ENCODE measurements at regions not wholly inside any gene's neighbourhood (a gene's known extent, or its start where the extent isn't known, plus 50 kb on each side); places are given as distances from the start of the nearest gene placed in this dataset.
A peak's percentile ranks its signal among the peaks of the same experiment; 100 is the strongest.
"Not testable (repeated sequence)": the region's sequence is repeated elsewhere in the genome, so short reads cannot be mapped to it uniquely, and the experiment has no call there.

DNA sequence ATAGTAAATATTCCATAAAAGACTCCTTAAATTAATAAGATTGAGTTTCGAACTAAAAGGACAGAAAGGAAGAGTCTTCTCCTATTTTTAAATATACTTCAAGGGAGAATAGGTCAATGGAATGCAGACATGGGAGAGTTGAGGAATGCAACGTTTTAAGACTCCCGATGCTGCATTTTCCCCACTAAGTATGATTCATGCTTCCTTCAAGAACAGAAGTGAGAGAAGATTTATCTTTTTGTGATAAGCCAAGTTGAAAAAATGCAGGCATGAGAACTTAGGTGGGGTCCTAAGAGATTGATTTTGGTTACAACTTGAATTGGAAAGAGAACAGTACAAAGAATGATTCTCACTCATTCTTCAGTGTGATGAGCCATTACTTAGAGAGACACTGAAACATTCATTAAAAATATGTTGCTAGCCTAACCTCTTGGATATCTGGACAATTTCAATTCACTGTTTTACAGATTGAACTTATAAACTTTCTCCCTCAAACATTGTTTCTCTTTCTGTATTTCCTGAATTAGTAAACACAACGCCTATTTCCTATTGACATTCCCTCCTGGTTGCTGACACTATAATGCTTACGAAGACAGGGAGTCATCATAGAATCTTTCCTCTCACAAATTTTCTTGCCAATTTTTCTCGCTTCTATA is 1666.1 kb upstream of the WWC1 start:
- no peak for DNase-seq (ENCODE audit: extremely low read depth in 1 of 11, low read depth in 9 of 11, low spot score in 4 of 11)

GRCh38 chr5:166637295-166637694 is 1654.2 kb upstream of the WWC1 start:
- DNase-seq (ENCODE audit: extremely low read depth in 1 of 11, low read depth in 9 of 11, low spot score in 4 of 11) = no peak

GRCh38 chr5:166639151-166639550 is 1652.3 kb upstream of the WWC1 start:
- no peak for DNase-seq (ENCODE audit: extremely low read depth in 1 of 11, low read depth in 9 of 11, low spot score in 4 of 11)

DNA sequence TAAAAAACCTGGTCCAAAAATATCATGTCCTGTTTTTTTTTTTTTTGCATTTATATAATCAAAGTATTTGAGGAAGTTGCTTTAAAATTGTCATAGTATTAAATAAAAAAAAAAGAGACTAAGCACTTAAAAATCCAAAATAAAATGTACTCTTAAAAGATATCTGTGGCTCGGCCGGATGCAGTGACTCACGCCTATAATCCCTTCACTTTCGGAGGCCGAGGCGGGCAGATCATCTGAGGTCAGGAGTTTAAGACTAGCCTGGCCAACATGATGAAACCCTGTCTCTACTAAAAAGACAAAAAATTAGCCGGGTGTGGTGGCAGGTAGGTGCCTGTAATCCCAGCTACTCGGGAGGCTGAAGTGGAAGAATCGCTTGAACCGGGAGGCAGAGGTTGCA is 1651.3 kb upstream of the WWC1 start:
- DNase-seq (ENCODE audit: extremely low read depth in 1 of 11, low read depth in 9 of 11, low spot score in 4 of 11) = not testable (repeated sequence)

GRCh38 chr5:166648736-166649135 is 1642.7 kb upstream of the WWC1 start:
- no peak for DNase-seq (ENCODE audit: extremely low read depth in 1 of 11, low read depth in 9 of 11, low spot score in 4 of 11)

DNA sequence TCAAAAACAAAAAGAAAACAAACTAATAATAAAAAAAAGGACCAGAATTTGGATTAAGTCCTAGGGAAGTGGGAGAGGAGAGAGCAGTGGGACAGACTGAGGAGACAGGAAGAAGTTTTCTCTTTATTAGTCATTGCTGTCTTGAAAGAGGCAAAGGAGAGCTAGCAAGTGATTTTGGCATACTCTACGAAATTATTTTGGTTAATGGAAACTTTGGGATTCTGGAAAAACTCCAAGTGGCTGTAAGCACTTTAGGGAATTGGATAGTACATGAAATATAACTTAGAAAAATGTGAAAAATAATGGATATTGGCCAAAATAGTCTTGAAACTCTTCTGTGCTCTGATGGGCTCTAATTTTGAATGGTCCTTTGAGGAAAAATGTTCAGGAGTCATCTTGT is 1641.8 kb upstream of the WWC1 start:
- DNase-seq (ENCODE audit: extremely low read depth in 1 of 11, low read depth in 9 of 11, low spot score in 4 of 11) = no peak

DNA sequence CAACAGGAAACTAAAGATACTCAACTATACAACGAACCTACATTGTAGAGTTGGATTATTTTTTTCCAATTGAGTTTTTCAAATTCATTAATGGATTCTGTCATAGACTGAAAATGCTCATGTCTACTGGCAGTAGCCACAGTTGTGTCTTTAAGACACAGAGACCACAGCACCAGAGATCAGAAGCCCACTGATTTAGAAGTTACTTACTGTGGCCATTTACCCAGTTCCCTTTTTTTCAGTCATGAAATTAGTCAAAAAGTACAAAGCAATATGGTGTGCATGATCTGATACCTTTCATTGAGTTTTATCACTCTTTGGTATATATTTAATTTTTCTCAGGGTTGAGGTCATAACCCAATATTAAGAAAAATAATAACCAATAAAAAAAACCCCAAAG is 1640.2 kb upstream of the WWC1 start:
- no peak for DNase-seq (ENCODE audit: extremely low read depth in 1 of 11, low read depth in 9 of 11, low spot score in 4 of 11)

DNA sequence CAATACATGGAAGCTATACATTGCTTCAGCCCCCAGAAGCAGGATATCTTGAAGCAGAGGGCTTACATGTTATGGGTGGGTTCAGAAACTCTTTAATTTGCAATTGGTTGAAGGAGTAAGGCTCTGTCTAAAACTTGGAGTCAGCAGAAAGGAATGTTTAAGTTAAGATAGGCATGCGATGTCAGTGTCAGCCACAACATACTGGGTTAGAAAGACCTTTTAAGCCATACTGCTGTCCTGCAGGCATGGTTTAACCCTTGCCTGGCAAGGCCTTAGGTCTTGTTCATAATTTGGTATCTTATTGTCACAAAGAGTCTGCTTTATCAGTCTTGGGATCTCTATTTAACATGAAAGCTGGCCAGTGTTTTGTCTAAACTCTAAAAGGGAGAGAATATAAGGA is 1619.6 kb upstream of the WWC1 start:
- no peak for DNase-seq (ENCODE audit: extremely low read depth in 1 of 11, low read depth in 9 of 11, low spot score in 4 of 11)

DNA sequence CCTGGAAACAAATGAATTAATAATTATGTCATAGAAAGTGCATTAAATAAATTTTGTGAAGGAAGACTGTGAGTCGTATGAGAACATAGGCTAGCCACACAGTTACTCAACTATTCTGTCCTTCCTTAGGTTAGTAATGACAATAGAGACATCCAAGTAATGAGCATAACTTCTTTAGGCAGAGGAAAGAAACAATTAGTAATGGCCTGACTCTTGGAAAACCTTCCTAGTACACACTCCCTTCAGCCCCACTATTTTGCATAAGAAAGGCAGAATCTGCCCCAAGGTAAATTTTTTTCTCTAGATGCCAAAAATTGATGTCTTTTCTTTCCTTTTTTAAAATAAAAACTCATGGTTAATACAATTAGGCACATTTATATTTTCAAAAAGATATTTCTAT is 1619.0 kb upstream of the WWC1 start:
- DNase-seq (ENCODE audit: extremely low read depth in 1 of 11, low read depth in 9 of 11, low spot score in 4 of 11) = no peak

DNA sequence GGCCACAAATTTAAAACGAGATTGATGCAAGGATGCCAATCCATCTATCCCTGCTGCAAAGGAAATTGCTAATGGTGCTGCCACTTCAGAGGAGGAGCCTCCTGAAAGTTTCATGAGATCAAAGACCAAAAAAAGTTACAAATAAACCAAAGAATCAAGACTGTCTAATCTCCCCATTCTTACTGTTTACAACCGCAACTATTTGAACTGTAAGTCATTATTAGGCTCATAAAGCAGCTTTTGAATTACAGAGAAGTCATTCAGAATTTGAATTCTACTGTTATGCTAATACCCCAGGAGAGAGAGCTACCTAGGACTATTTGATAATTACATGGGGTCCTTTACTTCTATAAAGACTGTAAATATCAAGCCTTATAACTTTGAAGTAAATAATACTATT is 1613.6 kb upstream of the WWC1 start:
- DNase-seq (ENCODE audit: extremely low read depth in 1 of 11, low read depth in 9 of 11, low spot score in 4 of 11) = no peak

DNA sequence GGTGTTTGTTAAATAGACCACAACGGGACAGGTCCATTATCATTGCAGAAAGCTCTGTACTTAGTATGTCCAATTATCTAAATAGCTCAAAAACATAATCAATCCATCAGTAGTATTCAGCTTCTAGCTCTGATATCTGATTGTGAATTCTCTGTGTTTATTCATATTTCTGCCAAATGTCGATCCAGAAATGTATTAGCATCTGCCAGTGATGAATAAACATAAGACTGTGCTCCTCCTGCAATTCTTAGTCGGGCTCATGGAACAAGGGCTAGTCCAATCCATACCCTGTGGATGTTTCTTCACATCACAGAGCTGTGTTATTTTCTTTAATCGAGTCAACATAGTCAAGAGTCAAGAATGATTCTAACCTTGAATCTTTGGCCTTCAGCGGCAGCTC is 1612.1 kb upstream of the WWC1 start:
- DNase-seq (ENCODE audit: extremely low read depth in 1 of 11, low read depth in 9 of 11, low spot score in 4 of 11) = no peak

DNA sequence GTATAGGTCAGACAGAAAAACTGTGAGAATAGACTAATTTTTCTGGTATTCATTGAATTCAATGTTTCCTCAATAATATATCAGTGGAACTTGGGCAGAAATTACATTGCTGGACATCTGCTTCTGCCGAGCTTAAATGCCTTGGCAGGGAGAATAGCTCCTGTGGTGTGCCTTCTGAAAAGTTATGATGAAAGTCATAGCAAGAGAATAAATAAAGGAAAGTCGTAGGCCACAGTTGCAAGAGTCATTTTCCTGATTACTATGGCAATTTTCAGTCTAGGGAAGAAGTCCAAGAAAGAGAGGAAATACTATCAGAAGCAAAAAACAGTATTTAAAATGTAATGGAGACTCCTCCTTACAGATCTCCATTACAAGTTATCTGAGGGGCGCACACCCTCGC is 1596.1 kb upstream of the WWC1 start:
- DNase-seq (ENCODE audit: extremely low read depth in 1 of 11, low read depth in 9 of 11, low spot score in 4 of 11) = no peak

DNA sequence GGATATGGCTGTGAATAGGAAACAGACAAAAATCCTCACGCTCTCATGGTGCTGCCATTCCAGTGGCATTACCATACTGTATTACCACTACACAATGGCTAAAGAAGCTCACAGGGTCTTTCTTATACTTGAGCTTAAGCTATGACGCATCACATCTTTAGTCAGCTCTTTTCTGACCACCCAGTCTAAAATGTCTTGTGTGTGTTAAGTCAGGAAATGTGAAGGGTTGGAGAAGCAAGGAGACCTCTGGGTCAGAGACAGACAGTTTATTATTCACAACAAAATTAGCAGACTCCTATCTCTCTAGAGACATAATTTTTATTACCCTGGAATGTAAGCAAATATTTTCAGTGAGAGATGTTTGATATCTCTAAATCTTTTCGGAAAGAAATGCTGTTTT is 1583.2 kb upstream of the WWC1 start:
- DNase-seq (ENCODE audit: extremely low read depth in 1 of 11, low read depth in 9 of 11, low spot score in 4 of 11) = peak in 1 of 11 donors; percentile 14

DNA sequence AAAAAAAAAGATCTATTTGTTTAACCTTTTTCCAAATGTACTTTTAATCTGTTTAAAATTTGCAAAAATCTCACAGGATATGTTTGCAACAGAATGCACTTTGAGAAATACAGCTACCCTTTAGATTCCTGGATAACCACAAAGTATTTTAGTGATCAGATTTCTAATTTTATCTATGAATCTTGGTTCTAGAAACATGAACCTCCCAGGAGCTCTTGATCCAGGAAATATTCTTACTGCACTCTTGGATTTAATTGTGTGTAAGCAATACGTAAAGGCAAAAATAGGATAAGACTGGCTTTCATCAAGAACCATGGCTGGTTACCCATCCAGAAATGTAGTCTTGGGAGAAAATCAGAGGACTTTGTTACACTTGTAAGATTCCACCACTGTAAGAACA is 1581.8 kb upstream of the WWC1 start:
- no peak for DNase-seq (ENCODE audit: extremely low read depth in 1 of 11, low read depth in 9 of 11, low spot score in 4 of 11)

DNA sequence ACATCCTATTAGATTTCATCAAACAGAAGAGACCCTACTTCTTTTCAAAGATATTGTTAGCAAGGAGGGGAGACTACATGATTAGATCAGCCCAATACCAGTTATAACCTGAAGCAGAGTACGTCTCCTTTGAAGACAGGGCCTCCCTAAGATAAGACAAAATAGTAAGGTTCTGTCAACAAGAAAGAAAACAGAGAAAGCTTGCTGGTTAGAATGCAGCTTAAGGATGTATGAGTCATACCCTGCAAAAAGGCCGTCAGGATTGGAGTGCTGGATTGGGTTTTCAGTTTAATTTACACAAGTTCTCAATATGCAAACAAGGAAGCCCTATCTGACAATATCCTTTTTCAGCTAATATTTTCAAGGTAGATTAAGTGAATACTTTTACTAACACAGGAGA is 1581.2 kb upstream of the WWC1 start:
- DNase-seq (ENCODE audit: extremely low read depth in 1 of 11, low read depth in 9 of 11, low spot score in 4 of 11) = no peak

DNA sequence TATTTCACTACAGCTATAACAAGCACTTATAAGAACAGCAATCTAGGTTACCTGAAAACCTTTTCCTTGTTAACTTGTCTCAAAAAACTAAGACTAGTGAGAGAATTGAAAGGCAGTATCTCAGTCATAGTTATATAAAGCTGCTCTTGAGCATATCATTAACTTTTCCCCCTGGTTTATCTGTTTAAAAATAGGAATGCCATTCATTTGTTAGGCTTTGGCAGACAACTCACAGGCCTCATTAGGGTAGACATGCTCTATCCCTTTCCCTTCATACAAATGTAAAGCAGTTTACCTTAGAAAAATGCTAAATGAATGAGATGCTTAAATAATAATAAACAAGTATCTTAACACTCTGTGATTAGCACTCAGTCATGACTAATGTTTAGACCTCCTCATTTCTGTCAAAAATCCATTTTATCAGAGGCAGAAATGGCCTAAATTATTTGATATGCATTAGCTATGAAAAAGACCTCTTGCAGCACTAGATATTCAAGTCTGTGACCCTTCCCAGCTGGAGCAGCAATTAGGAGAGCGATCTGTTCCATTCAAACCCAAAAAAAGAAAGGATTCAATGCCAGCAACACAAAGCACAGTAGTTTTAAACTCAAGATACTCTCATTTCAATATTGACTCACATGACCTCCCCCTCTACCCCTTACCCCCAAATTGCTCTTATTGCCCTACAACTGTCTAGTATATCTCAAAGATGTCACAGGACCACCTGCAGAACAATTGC is 1578.8 kb upstream of the WWC1 start:
- DNase-seq (ENCODE audit: extremely low read depth in 1 of 11, low read depth in 9 of 11, low spot score in 4 of 11) = no peak

- DNase-seq (ENCODE audit: extremely low read depth in 1 of 11, low read depth in 9 of 11, low spot score in 4 of 11) = no peak
These were observed 1578.2 kb upstream of the WWC1 start for GRCh38 chr5:166713295-166713694.

GRCh38 chr5:166716856-166717492 is 1574.5 kb upstream of the WWC1 start:
- no peak for DNase-seq (ENCODE audit: extremely low read depth in 1 of 11, low read depth in 9 of 11, low spot score in 4 of 11)

DNA sequence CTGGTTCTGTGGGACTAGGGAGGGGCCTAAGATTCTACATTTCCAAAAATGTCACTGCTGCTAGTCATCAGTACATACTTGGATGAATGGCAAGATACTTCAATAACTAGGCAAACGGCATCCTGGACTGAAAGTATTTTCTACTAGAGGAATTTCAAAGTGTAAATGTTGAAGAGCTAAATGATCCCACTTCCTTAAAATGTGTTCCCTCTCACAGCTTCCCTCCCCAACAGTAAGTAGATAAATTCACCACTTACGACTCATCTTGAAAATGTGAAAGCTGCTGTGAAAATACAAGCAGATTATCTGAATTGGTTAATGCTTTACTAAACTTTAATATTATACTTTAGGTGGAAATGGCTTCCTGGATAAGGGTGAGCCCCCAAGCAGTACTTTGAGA is 1571.5 kb upstream of the WWC1 start:
- DNase-seq (ENCODE audit: extremely low read depth in 1 of 11, low read depth in 9 of 11, low spot score in 4 of 11) = no peak

GRCh38 chr5:166722939-166723338 is 1568.5 kb upstream of the WWC1 start:
- no peak for DNase-seq (ENCODE audit: extremely low read depth in 1 of 11, low read depth in 9 of 11, low spot score in 4 of 11)

GRCh38 chr5:166724284-166724683 is 1567.2 kb upstream of the WWC1 start:
- DNase-seq (ENCODE audit: extremely low read depth in 1 of 11, low read depth in 9 of 11, low spot score in 4 of 11) = no peak

Data from renal cortex interstitium (tissue), 11 donors.